ENCODE measurements at regions not wholly inside any gene's neighbourhood (a gene's known extent, or its start where the extent isn't known, plus 50 kb on each side); places are given as distances from the start of the nearest gene placed in this dataset.

DNA sequence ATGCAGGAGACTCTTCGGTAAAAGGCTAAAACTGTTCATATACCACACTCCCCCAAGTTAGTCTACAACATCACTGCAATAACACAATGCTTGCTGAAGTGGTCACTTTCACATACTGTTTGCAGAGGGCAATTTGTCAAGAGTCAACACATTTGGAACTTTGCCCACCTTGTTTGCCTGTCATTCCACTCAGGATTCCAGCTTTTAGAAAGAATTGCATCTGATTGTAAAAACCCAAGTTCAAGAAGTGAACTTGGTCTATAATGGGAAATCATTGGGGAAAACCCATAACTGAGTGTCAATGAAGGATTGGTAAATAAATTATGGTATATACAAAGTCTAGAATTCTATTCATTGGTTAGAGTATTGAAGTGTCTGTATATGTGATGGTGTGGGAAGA, 120.5 kb downstream of the GADD45G start:
- no peak for DNase-seq

DNA sequence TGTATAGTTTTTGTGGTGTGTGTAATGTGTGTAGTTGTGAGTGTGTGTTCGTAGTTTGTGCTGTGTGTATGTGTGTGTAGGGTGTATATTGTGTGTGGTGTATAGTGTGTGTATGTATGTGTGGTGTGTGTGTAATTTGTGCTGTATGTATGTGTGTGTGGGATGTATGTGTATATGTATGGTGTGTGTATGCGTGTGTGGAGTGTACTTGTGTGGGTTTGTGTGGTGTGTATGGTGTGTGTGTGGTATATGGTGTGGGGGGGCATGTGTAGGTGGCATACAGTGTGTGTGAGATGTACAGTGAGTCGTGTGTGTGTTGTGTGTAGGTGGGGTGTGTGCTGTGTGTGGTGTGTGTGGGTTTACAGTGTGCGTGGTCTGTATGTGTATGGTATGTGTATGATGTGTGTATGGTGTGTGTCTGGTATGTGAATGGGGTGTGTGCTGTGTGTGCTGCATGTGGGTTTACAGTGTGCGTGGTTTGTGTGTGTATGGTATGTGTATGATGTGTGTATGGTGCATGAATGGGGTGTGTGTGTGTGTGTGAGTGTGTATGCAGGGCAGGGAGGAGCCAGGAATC, 125.2 kb downstream of the GADD45G start:
- no peak for DNase-seq

DNA sequence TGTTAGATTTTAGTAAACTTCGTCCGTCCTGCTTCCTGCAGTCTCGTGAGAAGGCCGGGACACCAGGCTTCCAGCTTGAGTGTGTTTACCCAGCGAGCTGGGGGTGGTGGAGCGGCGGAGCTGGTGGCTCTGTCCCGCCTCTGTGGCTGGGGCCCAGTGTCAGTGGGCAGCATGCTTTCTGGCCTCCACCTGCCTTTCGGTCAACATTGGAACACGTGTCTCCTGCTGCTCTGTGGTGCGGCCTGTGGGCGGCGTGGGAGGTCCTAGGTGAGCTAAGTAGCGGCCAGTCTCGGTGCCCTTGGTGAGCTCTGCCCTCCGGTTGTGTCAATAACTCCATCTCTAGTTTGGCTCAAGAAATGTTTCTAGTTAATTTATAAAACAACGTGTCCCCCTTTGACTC, 125.9 kb downstream of the GADD45G start:
- no peak for DNase-seq

DNA sequence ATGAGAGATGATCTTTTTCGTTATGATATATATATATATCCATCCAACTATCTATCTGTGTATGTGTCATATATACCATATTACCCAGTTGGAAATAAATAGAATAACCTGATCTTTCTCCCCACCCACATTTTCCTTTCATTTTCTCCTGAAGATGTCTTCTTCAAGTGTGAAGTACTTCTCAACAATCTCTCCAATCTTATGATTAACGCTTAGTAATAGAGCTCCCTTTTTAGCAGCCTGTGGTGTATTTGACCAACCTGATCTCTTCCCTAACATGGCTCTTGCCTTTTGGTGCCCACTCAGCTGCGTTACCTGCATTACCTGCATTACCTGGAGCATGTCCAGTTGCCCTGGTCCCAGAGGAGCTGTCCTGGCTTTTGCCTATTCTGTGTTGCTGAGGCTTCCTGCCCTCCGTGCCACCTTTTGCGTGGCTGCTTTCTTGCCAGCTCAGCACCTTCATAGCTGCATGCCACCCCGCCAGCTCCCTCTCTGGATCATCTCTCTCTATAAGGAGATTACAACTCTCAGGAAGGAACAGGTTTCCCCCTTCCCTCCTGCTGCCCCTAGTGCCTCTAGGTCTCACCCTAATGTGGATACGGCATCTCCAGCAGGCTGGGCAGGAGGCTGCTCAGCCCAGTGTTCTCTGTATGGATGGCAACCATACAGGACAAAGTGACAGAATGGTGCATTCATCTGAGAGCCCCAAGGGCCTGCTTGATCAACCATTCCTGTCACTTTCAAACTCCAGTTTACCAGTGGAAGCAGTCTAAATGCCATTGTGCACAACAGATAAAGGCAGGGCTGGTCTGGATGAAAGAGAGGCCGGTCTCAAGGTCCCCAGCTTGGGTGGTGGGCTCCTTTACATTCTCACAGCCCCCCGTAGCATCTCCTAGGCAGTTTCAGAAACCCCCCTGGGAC, 126.7 kb downstream of the GADD45G start:
- no peak for DNase-seq

- no peak for DNase-seq
These were observed 127.6 kb downstream of the GADD45G start for GRCh38 chr9:89732295-89732938.

GRCh38 chr9:89732939-89733324, 128.1 kb downstream of the GADD45G start:
- DNase-seq: no peak

DNA sequence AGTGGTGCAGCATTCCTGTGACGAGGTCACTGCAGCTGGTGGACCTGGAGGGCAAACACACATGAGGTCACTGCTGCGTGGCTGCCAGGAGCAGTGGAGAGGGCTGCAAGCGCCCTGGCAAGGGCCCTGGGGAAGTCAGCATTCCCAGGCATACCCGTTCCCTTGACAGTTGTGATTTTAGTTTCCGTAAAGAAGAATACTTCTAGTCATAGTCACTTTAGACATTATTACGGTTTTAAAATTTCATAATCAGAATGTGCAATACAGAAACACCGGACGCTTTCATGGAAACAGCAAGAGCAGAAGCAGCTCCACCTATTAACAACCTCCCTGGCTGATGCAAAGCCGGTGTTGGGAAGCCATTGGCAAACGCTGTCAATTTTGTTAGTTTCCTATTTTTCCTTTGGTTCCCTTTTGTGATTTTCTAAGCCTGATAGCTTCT, 129.8 kb downstream of the GADD45G start:
- DNase-seq: no peak

DNA sequence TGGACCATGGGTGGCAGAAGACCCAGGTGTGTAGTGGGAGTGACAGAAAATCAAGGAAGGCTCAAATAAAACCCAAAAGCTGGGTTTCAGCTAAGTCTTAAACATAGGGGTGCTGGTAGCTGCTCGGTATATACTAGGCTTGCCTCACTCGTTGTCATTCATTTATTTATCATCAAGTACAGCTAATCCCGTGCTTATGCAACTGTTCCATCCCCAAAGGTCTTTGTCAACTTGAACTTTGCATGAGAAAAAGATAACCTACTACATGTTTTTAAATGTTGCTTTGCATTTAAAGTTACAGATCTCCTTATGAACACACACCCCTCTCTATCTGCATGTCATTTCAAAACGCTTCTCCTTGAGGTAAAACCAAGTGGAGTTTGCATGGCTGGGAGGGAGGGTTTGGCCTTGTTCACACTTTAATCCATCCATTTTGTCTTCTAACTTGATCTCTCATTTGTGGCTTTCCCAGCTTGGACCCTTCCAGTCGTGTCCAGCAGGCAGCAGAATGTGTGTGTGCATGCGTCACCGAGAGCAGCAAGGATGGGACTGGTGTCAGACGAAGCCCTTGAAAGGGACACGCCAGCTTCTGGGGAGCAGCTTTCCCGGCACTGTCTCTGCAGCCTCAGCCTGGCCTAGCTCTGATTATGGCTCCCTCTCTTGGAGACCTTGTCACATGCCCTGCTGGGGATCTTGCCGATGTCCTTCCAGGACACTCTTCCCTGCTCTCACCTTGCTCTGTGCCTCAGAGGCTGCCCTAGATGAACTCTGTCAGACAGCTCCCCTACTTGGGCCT, 133.5 kb downstream of the GADD45G start:
- no peak for DNase-seq

- no peak for DNase-seq
These were observed 134.7 kb downstream of the GADD45G start for GRCh38 chr9:89739511-89739910.

- DNase-seq: no peak
These were observed 135.1 kb downstream of the GADD45G start for GRCh38 chr9:89739916-89740315.

DNA sequence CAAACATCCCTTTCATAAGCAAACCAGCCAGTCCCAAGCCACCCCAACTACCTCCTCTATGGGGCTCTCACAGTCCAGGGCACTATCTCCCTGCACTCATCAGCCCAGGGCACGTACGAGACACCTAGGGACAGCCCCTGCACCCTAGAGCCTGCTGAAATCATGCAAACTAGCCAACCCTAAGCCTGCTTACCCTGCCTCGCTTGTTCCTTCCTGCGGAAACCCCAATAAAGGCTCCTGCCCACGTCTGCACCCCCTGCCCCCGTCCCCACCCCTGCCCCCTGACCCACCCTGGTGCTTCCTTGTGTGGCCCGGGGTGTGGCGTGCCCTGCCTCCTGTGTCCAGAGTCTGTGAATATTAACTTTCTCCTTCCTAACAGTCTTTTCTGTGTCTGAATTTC, 135.9 kb downstream of the GADD45G start:
- no peak for DNase-seq

DNA sequence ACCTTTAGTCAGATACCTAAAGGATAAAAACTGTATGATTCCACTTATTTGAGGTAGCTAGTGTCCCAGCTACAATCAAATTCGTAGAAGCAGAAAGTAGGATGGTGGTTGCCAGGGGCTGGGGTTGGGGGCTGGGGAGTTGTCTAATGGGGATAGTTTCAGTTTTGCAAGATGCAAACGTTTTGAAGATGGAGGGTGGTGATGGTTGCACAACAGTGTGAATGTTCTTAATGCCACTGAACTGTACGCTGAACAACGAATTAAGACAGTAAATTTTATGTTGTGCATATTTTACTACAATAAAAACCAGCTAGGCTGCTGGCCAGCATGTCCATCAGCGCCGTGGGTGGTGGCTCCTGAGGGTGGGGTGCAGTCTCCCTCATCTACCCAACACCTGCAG, 137.8 kb downstream of the GADD45G start:
- DNase-seq: no peak

DNA sequence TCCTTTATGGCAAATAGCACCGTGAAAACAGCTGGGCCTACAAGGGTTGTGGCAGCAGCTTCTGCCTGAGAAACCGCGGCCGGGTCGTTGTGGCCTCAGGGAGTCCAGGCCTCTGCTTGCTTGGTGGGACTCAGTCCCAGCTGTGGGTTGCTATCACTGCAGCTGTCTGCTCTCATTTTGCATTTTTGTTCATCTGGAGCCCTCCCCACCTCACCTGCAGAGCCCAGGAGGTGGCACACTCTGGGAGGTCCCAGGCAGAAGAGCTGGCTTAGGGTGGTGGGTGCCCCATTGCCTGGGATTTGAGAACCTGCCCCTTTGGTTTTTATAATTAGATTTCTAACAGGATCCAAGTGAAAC, 138.4 kb downstream of the GADD45G start:
- no peak for DNase-seq

- DNase-seq: no peak
These were observed 138.9 kb downstream of the GADD45G start for GRCh38 chr9:89743573-89744254.

DNA sequence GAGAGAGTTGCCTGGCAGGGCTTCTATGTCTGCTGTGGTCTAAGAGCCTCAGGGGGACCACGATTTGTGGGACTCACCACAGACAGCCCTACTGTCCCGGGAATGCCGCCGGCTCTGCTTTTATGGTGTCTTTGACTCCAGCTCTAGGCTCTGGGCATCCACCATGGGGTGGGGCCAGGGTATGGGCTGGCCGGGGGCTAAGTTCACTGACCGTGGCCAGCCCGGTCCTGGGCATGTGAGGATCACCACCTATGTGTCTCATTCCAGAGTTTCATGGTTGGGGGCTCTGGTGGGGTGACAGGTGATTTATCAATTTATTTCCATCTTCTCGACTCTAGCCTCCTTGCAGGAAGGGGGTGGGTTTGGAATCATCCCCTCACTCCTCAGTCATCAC, 139.4 kb downstream of the GADD45G start:
- DNase-seq: no peak

DNA sequence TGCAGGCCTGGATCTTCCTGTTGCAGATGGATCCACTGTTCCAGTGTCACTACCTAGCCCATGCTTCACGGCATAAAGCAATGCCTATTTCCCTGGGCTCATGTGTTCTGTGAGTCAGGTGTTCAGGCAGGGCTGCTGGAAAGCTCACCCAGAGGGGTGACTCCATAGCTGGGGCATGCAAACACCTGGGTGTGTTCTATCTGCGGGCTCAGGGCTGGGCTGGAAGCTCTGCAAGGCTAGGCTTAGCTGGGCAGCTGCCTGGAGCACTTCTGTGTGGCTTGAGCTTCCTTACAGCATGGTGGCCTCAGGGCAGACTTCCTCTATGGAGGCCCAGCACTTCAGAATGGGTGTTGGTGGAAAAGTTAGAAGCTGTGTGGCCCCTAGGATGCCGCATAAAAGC, 139.9 kb downstream of the GADD45G start:
- no peak for DNase-seq

DNA sequence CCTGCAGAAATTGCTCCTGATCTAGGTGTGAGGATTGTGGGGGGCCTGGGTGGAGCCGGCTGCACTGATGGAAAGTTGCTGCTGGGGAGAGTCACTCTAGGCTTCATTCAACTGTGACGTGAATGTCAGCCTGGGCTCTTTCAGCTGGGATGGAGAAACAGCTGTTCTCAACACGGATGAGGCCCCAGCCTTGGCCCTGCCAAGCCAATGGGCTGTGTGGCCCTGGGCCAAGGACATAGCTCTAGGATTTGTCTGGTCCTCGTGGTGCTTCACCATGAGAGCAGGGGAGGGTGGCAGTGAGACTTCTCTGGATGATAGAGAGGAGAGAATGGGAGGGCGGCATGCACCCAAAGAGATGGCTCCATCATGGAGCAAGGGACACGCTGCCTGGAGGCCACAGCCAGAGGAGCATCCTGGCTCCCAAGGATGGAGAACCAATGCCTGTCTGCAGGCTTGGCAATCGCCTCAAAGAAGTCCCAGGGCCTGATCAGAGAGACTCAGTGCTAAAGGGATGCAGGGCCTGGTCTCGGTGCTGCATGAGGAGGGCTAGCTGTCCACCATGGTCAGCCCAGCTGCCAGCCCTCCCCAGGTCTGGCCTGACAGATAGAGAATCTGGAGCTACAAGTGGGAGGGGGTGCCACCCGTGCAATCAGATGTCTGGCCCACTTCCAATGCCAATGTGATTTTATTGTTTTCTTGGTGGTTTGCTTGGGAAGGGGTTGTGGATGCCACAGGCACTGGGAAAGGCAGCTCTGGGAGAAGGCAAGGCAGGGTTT, 141.0 kb downstream of the GADD45G start:
- no peak for DNase-seq

- no peak for DNase-seq
These were observed 141.7 kb downstream of the GADD45G start for GRCh38 chr9:89746385-89747116.

GRCh38 chr9:89747596-89747995, 142.8 kb downstream of the GADD45G start:
- no peak for DNase-seq

- no peak for DNase-seq
These were observed 143.3 kb downstream of the GADD45G start for GRCh38 chr9:89748021-89748670.

Data from midbrain (tissue), 1 donor.